GM19240 (cell line): ENCODE measurements at regions not wholly inside any gene's neighbourhood (a gene's known extent, or its start where the extent isn't known, plus 50 kb on each side); places are given as distances from the start of the nearest gene placed in this dataset.
"Not testable (repeated sequence)": the region's sequence is repeated elsewhere in the genome, so short reads cannot be mapped to it uniquely, and the experiment has no call there.

Source experiments
- DNase-seq: peaks from one replicate; pipeline ENCODE4 v3.0.0; 2011; ENCODE audit warnings: low spot score; ENCODE audit not compliant: insufficient read length

DNA sequence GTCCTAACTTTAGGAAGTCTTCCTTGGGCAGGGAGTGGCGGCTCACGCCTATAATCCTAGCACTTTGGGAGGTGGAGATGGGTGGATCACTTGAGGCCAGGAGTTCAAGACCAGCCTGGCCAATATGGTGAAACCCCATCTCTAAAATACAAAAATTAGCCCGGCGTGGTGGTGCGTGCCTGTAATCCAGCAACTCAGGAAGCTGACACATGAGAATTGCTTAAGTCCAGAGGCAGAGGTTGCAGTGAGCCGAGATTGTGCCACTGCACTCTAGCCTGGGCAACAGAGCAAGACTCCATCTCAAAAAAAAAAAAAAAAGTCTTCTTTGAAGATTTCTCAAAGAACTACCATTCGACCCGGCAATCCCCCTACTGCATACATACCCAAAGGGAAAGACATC, 50.0 kb upstream of the GPCPD1 start:
- not testable (repeated sequence) for DNase-seq
